ENCODE measurements at regions not wholly inside any gene's neighbourhood (a gene's known extent, or its start where the extent isn't known, plus 50 kb on each side); places are given as distances from the start of the nearest gene placed in this dataset.

GRCh38 chr2:129325151-129325550 is 654.3 kb upstream of the RAB6C start:
- Histone ChIP-seq H3K4me1 (no peaks in the 10 kb centered on the region), H3K4me3 (ENCODE audit: low read depth, low read length) (no peak overlapping the region), H3K9me3 (no peaks in the 10 kb centered on the region), H3K36me3 (no peaks in the 10 kb centered on the region), H3K27me3 (no peaks in the 10 kb centered on the region)
- no peak for DNase-seq
- no peak for TF ChIP-seq CTCF (IDR thresholded peaks at IDR 0.05; ENCODE audit: low read depth, low read length)

GRCh38 chr2:129329574-129329973 is 649.9 kb upstream of the RAB6C start:
- H3K9me3 ChIP-seq = no peaks in the 10 kb centered on the region
- DNase-seq = no peak
- no peak for TF ChIP-seq CTCF (IDR thresholded peaks at IDR 0.05; ENCODE audit: low read depth, low read length)
- H3K36me3 ChIP-seq = no peaks in the 10 kb centered on the region
- H3K27me3 ChIP-seq = no peaks in the 10 kb centered on the region
- no peaks in the 10 kb centered on the region for H3K4me1 ChIP-seq
- no peak overlapping the region for H3K4me3 ChIP-seq (ENCODE audit: low read depth, low read length)

- H3K36me3 ChIP-seq = no peaks in the 10 kb centered on the region
- H3K4me1 ChIP-seq = no peaks in the 10 kb centered on the region
- TF ChIP-seq CTCF (IDR thresholded peaks at IDR 0.05; ENCODE audit: low read depth, low read length) = no peak
- H3K27me3 ChIP-seq = no peaks in the 10 kb centered on the region
- no peaks in the 10 kb centered on the region for H3K9me3 ChIP-seq
- DNase-seq = no peak
- H3K4me3 ChIP-seq (ENCODE audit: low read depth, low read length) = no peak overlapping the region
Observed at GRCh38 chr2:129330504-129330903, 649.0 kb upstream of the RAB6C start.

DNA sequence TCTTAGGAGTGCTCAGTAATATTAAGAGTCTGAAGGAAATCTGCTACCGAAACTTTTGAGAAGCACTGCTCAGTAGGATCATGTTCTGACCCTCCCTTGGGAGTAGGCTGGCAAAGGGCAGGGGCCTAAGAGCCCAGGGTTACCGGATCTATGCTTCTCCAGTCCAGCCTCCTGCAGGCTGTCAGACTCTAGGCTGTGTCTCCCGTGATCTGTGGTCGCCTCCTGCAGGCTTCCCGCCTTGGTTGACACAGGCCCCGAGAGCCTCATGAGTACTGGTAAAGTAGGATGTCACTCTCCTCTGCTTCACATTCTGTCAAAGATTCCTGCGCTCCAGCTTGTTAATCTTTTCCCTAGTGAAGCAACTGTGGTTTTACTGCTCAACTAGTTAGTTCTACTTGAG is 647.8 kb upstream of the RAB6C start:
- H3K9me3 ChIP-seq = no peaks in the 10 kb centered on the region
- H3K4me1 ChIP-seq = no peaks in the 10 kb centered on the region
- no peak for TF ChIP-seq CTCF (IDR thresholded peaks at IDR 0.05; ENCODE audit: low read depth, low read length)
- no peaks in the 10 kb centered on the region for H3K27me3 ChIP-seq
- no peak for DNase-seq
- no peak overlapping the region for H3K4me3 ChIP-seq (ENCODE audit: low read depth, low read length)
- no peaks in the 10 kb centered on the region for H3K36me3 ChIP-seq

DNA sequence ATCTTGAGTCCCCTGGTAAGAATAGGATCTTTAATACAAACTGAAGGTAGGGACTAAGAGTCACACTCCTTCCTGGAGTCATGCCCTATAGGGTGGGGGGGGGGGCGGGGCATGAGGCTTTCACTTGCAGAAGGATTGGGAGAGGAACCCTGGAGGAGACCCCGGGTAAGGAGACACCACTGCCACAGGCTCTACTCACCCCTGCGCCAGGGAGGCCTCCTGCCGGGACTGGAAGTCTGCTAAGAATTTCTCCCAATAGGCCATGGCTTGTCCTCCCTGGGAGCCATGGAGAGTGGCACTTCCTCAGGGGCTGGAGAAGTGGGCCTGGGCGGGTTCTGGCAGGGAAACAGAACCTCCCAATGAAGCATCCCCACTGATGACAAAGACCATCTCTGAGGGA is 645.3 kb upstream of the RAB6C start:
- H3K27me3 ChIP-seq = no peaks in the 10 kb centered on the region
- H3K36me3 ChIP-seq = no peaks in the 10 kb centered on the region
- no peaks in the 10 kb centered on the region for H3K4me1 ChIP-seq
- H3K9me3 ChIP-seq = no peaks in the 10 kb centered on the region
- no peak for DNase-seq
- no peak overlapping the region for H3K4me3 ChIP-seq (ENCODE audit: low read depth, low read length)
- no peak for TF ChIP-seq CTCF (IDR thresholded peaks at IDR 0.05; ENCODE audit: low read depth, low read length)

DNA sequence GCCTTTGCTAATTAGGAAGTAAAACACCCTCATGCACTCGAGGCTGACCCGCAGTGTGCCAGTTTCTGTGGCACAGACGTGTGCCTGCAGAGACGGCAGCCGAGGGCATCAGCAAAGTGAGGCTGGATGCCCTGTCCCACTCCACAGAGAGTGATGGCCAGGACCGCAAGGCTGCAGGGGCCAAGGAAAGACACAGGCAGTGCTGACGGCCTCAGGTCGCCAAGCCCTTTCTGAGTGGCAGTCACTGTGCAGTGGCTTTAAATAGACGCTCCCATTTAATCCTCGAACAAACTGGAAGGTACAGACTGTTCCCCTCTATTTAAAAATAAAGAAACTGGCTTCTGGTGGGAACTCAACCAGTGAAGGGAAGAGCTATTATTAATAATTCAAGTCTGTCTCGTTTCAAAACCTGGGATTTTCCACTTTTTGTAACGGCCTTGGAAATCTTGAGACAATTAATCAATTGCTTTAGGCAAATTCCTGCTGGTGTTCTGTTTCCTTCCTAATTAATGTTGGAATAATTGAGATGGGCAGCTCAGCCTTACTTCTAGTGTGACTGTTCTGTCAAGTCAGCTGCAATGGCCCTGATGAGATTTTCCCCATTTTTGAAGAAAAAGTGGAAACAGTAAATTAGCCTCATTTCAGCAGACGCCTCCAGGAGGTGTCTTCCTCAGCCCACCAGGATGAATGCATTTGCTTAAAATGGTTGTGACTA is 644.6 kb upstream of the RAB6C start:
- no peak for DNase-seq
- no peak for TF ChIP-seq CTCF (IDR thresholded peaks at IDR 0.05; ENCODE audit: low read depth, low read length)
- Histone ChIP-seq H3K9me3 (no peaks in the 10 kb centered on the region), H3K4me3 (ENCODE audit: low read depth, low read length) (no peak overlapping the region), H3K4me1 (no peaks in the 10 kb centered on the region), H3K27me3 (no peaks in the 10 kb centered on the region), H3K36me3 (no peaks in the 10 kb centered on the region)
